ENCODE measurements at regions not wholly inside any gene's neighbourhood (a gene's known extent, or its start where the extent isn't known, plus 50 kb on each side); places are given as distances from the start of the nearest gene placed in this dataset.

GRCh38 chr5:130978475-130978874 is 186.6 kb downstream of the HINT1 start:
- H3K9me3 ChIP-seq (ENCODE audit: low read length): no peaks in the 10 kb centered on the region
- H3K4me1 ChIP-seq (ENCODE audit: insufficient read depth, low read length, severe bottlenecking): no peaks in the 10 kb centered on the region
- H3K9me2 ChIP-seq (ENCODE audit: low read depth, low read length): no peaks in the 10 kb centered on the region
- no peak for TF ChIP-seq CTCF (IDR thresholded peaks at IDR 0.05; ENCODE audit: low read length)
- no peak for TF ChIP-seq EZH2 (IDR thresholded peaks at IDR 0.05; ENCODE audit: borderline replicate concordance, low read length)
- H3K36me3 ChIP-seq (ENCODE audit: insufficient read depth, low read length): no peaks in the 10 kb centered on the region
- no peak overlapping the region for H2AFZ ChIP-seq (ENCODE audit: low read length)
- H3F3A ChIP-seq (ENCODE audit: insufficient read depth, low read length): no peaks in the 10 kb centered on the region
- no peak overlapping the region for H3K4me3 ChIP-seq (ENCODE audit: low read depth, low read length, poor library complexity, severe bottlenecking)
- no peak overlapping the region for H3K27ac ChIP-seq (ENCODE audit: low read depth, low read length, poor library complexity, severe bottlenecking)
- H3K9ac ChIP-seq (ENCODE audit: low read length): no peak overlapping the region
- no peaks in the 10 kb centered on the region for H3K27me3 ChIP-seq (ENCODE audit: insufficient read depth, low read length)
- H3K4me2 ChIP-seq (ENCODE audit: low read length): no peak overlapping the region
- no peaks in the 10 kb centered on the region for H3K79me2 ChIP-seq (ENCODE audit: insufficient read depth, low read length)
- no peaks in the 10 kb centered on the region for H4K20me1 ChIP-seq (ENCODE audit: insufficient read depth, low read length)

GRCh38 chr5:130976493-130976892 is 188.6 kb downstream of the HINT1 start:
- H3K27me3 ChIP-seq (ENCODE audit: insufficient read depth, low read length): no peaks in the 10 kb centered on the region
- no peaks in the 10 kb centered on the region for H3K79me2 ChIP-seq (ENCODE audit: insufficient read depth, low read length)
- H3K27ac ChIP-seq (ENCODE audit: low read depth, low read length, poor library complexity, severe bottlenecking): no peak overlapping the region
- no peaks in the 10 kb centered on the region for H4K20me1 ChIP-seq (ENCODE audit: insufficient read depth, low read length)
- TF ChIP-seq EZH2 (IDR thresholded peaks at IDR 0.05; ENCODE audit: borderline replicate concordance, low read length) (no peak), CTCF (IDR thresholded peaks at IDR 0.05; ENCODE audit: low read length) (no peak)
- H3K4me2 ChIP-seq (ENCODE audit: low read length): no peak overlapping the region
- no peaks in the 10 kb centered on the region for H3K9me3 ChIP-seq (ENCODE audit: low read length)
- no peaks in the 10 kb centered on the region for H3K36me3 ChIP-seq (ENCODE audit: insufficient read depth, low read length)
- no peaks in the 10 kb centered on the region for H3F3A ChIP-seq (ENCODE audit: insufficient read depth, low read length)
- no peak overlapping the region for H2AFZ ChIP-seq (ENCODE audit: low read length)
- no peak overlapping the region for H3K4me3 ChIP-seq (ENCODE audit: low read depth, low read length, poor library complexity, severe bottlenecking)
- H3K9me2 ChIP-seq (ENCODE audit: low read depth, low read length): no peaks in the 10 kb centered on the region
- no peaks in the 10 kb centered on the region for H3K4me1 ChIP-seq (ENCODE audit: insufficient read depth, low read length, severe bottlenecking)
- H3K9ac ChIP-seq (ENCODE audit: low read length): no peak overlapping the region

GRCh38 chr5:130975847-130976246 is 189.2 kb downstream of the HINT1 start:
- TF ChIP-seq EZH2 (IDR thresholded peaks at IDR 0.05; ENCODE audit: borderline replicate concordance, low read length): no peak
- no peak for TF ChIP-seq CTCF (IDR thresholded peaks at IDR 0.05; ENCODE audit: low read length)
- Histone ChIP-seq H3K9me2 (ENCODE audit: low read depth, low read length) (no peaks in the 10 kb centered on the region), H4K20me1 (ENCODE audit: insufficient read depth, low read length) (no peaks in the 10 kb centered on the region), H3K79me2 (ENCODE audit: insufficient read depth, low read length) (no peaks in the 10 kb centered on the region), H3K4me2 (ENCODE audit: low read length) (no peak overlapping the region), H2AFZ (ENCODE audit: low read length) (no peak overlapping the region), H3K9ac (ENCODE audit: low read length) (no peak overlapping the region), H3K9me3 (ENCODE audit: low read length) (no peaks in the 10 kb centered on the region), H3F3A (ENCODE audit: insufficient read depth, low read length) (no peaks in the 10 kb centered on the region), H3K27ac (ENCODE audit: low read depth, low read length, poor library complexity, severe bottlenecking) (no peak overlapping the region), H3K27me3 (ENCODE audit: insufficient read depth, low read length) (no peaks in the 10 kb centered on the region), H3K4me3 (ENCODE audit: low read depth, low read length, poor library complexity, severe bottlenecking) (no peak overlapping the region), H3K36me3 (ENCODE audit: insufficient read depth, low read length) (no peaks in the 10 kb centered on the region), H3K4me1 (ENCODE audit: insufficient read depth, low read length, severe bottlenecking) (no peaks in the 10 kb centered on the region)
